Thyroid gland (tissue), 4 donors: ENCODE measurements at regions not wholly inside any gene's neighbourhood (a gene's known extent, or its start where the extent isn't known, plus 50 kb on each side); places are given as distances from the start of the nearest gene placed in this dataset.

Experiments used
- DNase-seq, 2 donors: peaks; one replicate each; pipeline ENCODE4 v3.0.0-alpha.2; 2019
- H3K27ac ChIP-seq, 3 donors: fragments of 200-600 bp; sonication (generic); 1 replicate in 2 of 3; 2 replicates in 1 of 3; pipeline ENCODE4 v1.5.1; 2016 to 2019; ENCODE audit warnings: mild to moderate bottlenecking in 1 of 3, moderate library complexity in 1 of 3
- H3K27me3 ChIP-seq: fragments of 200-600 bp; sonication (generic); one replicate; pipeline ENCODE4 v1.5.1; 2019
- H3K36me3 ChIP-seq, 2 donors: fragments of 200-600 bp; sonication (generic); one replicate each; pipeline ENCODE4 v1.5.1; 2016 to 2019
- H3K4me1 ChIP-seq, 2 donors: fragments of 200-600 bp; sonication (generic); one replicate each; pipeline ENCODE4 v1.5.1; 2017 to 2019
- H3K4me3 ChIP-seq, 3 donors: fragments of 200-600 bp; sonication (generic); replicated peaks in 1 of 3; 1 replicate in 2 of 3; 2 replicates in 1 of 3; pipeline ENCODE4 v1.5.1; 2016; ENCODE audit warnings: mild to moderate bottlenecking in 1 of 3
- H3K9me3 ChIP-seq: fragments of 200-600 bp; sonication (generic); one replicate; pipeline ENCODE4 v1.5.1; 2017
- POLR2A ChIP-seq, 2 donors: fragments of 450-650 bp; IDR thresholded peaks; one replicate each; pipeline ENCODE4 v1.6.1; 2017; ENCODE audit warnings: antibody characterized with exemption in 2 of 2, mild to moderate bottlenecking in 2 of 2, moderate library complexity in 1 of 2
- WGBS, 2 donors: methylation state at CpG; one replicate each; pipeline ENCODE4 v1.1.5; 2017; 5-methylcytosine and 5-hydroxymethylcytosine counted together
- intact Hi-C: fragments of 100-400 bp; cut with DNase I; formaldehyde crosslinking; loops from one replicate; pipeline ENCODE4 v1.15.1; 2023
- TF ChIP-seq, protein P1 (sequence below), 6 experiments: fragments of 200-600 bp in 3 of 6; fragments of 450-650 bp in 3 of 6; sonication (generic) in 3 of 6; IDR thresholded peaks; one replicate each; pipeline ENCODE4 v1.5.1; 2016 to 2019; ENCODE audit warnings: antibody characterized with exemption in 6 of 6, mild to moderate bottlenecking in 2 of 6, inconsistent platforms in 1 of 6, moderate library complexity in 1 of 6

- H3K27ac ChIP-seq, result no peak overlapping the region
- H3K4me3 ChIP-seq, result no peak overlapping the region
- H3K4me1 ChIP-seq, result no peaks in the 10 kb centered on the region
- H3K27me3 ChIP-seq, result no peaks in the 10 kb centered on the region
- no peak for DNase-seq
- 74 to 81% methylated on average over 1 of the region's 1 CpG for WGBS, 2 donors
- H3K9me3 ChIP-seq, result no peaks in the 10 kb centered on the region
- no peaks in the 10 kb centered on the region for H3K36me3 ChIP-seq
- TF ChIP-seq, protein P1, sequence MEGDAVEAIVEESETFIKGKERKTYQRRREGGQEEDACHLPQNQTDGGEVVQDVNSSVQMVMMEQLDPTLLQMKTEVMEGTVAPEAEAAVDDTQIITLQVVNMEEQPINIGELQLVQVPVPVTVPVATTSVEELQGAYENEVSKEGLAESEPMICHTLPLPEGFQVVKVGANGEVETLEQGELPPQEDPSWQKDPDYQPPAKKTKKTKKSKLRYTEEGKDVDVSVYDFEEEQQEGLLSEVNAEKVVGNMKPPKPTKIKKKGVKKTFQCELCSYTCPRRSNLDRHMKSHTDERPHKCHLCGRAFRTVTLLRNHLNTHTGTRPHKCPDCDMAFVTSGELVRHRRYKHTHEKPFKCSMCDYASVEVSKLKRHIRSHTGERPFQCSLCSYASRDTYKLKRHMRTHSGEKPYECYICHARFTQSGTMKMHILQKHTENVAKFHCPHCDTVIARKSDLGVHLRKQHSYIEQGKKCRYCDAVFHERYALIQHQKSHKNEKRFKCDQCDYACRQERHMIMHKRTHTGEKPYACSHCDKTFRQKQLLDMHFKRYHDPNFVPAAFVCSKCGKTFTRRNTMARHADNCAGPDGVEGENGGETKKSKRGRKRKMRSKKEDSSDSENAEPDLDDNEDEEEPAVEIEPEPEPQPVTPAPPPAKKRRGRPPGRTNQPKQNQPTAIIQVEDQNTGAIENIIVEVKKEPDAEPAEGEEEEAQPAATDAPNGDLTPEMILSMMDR (IDR thresholded peaks at IDR 0.05), result no peak
- no peak for TF ChIP-seq POLR2A (IDR thresholded peaks at IDR 0.05)
- intact Hi-C loops, result no loop called here
Measured at GRCh38 chr6:115767931-115768330, 292.8 kb downstream of the FRK start.

DNA sequence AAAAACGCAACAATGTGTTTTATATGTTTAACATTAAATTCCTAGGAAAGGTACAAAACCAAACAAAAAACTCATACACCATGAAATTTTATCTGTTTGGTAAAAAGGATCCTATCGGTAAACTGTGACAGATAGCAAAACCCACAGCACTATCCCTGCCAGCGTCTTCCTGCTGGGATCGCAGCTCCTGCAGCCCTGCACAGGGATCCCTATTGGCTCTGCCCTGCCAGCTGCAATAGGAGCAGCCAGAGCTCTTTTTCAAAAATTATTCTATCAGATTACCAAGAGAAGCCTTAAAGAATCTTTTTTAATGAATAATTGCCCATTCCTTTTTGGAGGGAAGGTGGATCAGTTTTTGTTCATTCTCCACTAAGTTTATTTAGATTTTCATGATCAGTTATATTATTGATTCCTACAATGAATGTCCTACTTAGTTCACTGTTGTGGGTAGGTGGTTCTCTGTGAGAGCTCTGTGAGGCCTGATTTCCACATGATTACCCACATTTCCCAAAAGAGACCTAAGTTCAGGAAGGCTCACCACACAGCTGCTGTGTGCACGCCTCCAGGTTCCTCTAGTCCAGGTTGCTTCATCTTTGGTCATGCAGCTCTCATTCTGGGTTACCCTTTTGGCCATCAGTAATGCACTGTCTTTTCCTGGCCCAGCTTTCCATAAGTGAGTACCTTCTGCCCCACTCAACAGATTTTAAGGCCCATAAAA lies 293.8 kb downstream of the FRK start:
- intact Hi-C loops, result no loop called here

GRCh38 chr6:115765966-115766365 lies 294.7 kb downstream of the FRK start:
- Histone ChIP-seq H3K9me3 (no peaks in the 10 kb centered on the region), H3K4me3 (no peak overlapping the region), H3K27me3 (no peaks in the 10 kb centered on the region), H3K36me3 (no peaks in the 10 kb centered on the region), H3K27ac (no peak overlapping the region), H3K4me1 (no peaks in the 10 kb centered on the region)
- no peak for DNase-seq
- 87 to 89% methylated on average over 4 of the region's 4 CpGs for WGBS, 2 donors
- TF ChIP-seq, protein P1 (IDR thresholded peaks at IDR 0.05), result no peak
- TF ChIP-seq POLR2A (IDR thresholded peaks at IDR 0.05), result no peak
- intact Hi-C loops, result no loop called here

More for the DNA sequence above, 293.8 kb downstream of the FRK start:
- no peak overlapping the region for H3K4me3 ChIP-seq
- H3K27ac ChIP-seq, result no peak overlapping the region
- no peaks in the 10 kb centered on the region for H3K27me3 ChIP-seq
- H3K36me3 ChIP-seq, result no peaks in the 10 kb centered on the region
- H3K9me3 ChIP-seq, result no peaks in the 10 kb centered on the region
- no peaks in the 10 kb centered on the region for H3K4me1 ChIP-seq
- no peak for DNase-seq
- WGBS, 2 donors, result 82% methylated on average over 5 of the region's 5 CpGs
- no peak for TF ChIP-seq POLR2A (IDR thresholded peaks at IDR 0.05)
- TF ChIP-seq, protein P1 (IDR thresholded peaks at IDR 0.05), result no peak

DNA sequence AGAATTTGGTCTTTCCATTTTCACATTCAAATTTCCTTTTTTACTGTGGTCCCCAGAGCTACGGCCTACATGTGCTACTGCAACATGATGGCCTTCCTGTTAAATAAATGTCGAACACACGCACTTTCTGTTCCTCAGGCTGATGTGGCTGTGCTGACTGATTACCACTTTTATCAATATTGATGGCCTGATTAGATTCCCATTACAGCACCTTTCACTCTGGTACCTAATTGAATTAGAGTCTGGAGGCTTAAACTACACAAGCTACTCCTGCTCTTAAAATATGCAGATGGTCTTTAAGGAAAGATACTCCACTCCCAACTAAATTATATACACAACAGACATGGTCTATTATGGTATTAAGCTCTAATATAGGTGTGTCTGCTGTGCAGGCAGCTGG lies 301.6 kb downstream of the FRK start:
- no peaks in the 10 kb centered on the region for H3K27me3 ChIP-seq
- no peak overlapping the region for H3K27ac ChIP-seq
- no peak for TF ChIP-seq POLR2A (IDR thresholded peaks at IDR 0.05)
- TF ChIP-seq, protein P1 (IDR thresholded peaks at IDR 0.05), result no peak
- intact Hi-C loops, result no loop called here
- H3K36me3 ChIP-seq, result no peaks in the 10 kb centered on the region
- no peak for DNase-seq
- H3K4me3 ChIP-seq, result no peak overlapping the region
- H3K9me3 ChIP-seq, result no peaks in the 10 kb centered on the region
- 90 to 91% methylated on average over 3 of the region's 3 CpGs for WGBS, 2 donors
- H3K4me1 ChIP-seq, result no peaks in the 10 kb centered on the region

GRCh38 chr6:115753446-115753845 lies 307.2 kb downstream of the FRK start:
- H3K4me1 ChIP-seq, result no peaks in the 10 kb centered on the region
- no peaks in the 10 kb centered on the region for H3K9me3 ChIP-seq
- H3K27me3 ChIP-seq, result no peaks in the 10 kb centered on the region
- no peak overlapping the region for H3K4me3 ChIP-seq
- intact Hi-C loops, result no loop called here
- TF ChIP-seq, protein P1 (IDR thresholded peaks at IDR 0.05), result no peak
- no peak for TF ChIP-seq POLR2A (IDR thresholded peaks at IDR 0.05)
- DNase-seq, result no peak
- WGBS, 2 donors, result 52 to 61% methylated on average over 1 of the region's 1 CpG
- no peak overlapping the region for H3K27ac ChIP-seq
- H3K36me3 ChIP-seq, result no peaks in the 10 kb centered on the region
